CD4-positive, alpha-beta T cell (primary cell): ENCODE measurements at regions not wholly inside any gene's neighbourhood (a gene's known extent, or its start where the extent isn't known, plus 50 kb on each side); places are given as distances from the start of the nearest gene placed in this dataset.

Source experiments
- ATAC-seq: fragments of 200-7000 bp; cut with Tn5 transposase; one replicate; pipeline ENCODE4 v1.10.0; 2022; ENCODE audit warnings: mild to moderate bottlenecking; ENCODE audit not compliant: poor library complexity
- CTCF ChIA-PET: fragments of 350-600 bp; sonication (Branson Sonifier 250); formaldehyde crosslinking; loops from one replicate; lab custom pipeline; 2021; ENCODE audit warnings: antibody characterized with exemption, inconsistent platforms; lab: Charles Lee
- POLR2A ChIA-PET: fragments of 350-600 bp; sonication (Branson Sonifier 250); formaldehyde crosslinking; loops from one replicate; lab custom pipeline; 2021; ENCODE audit warnings: antibody characterized with exemption, inconsistent platforms; lab: Charles Lee
- DNase-seq, 14 experiments: peaks; one replicate each; pipeline ENCODE4 v3.0.0-alpha.2; 2013 to 2020; ENCODE audit warnings: mixed read lengths in 2 of 14
- H3K27ac ChIP-seq, 2 donors: one replicate each; pipeline versions ENCODE4 v1.5.1 to v1.7.0; 2013; ENCODE audit warnings: low read length in 2 of 2, low read depth in 1 of 2, mild to moderate bottlenecking in 1 of 2
- H3K27me3 ChIP-seq, 2 experiments: 1 replicate in 1 of 2; 2 replicates in 1 of 2; pipeline versions ENCODE4 v1.6.1 to v1.7.0; 2013; ENCODE audit warnings: low read length in 2 of 2, control low read depth in 1 of 2, mild to moderate bottlenecking in 1 of 2, moderate library complexity in 1 of 2; ENCODE audit not compliant: insufficient read depth in 2 of 2, control insufficient read depth in 1 of 2
- H3K36me3 ChIP-seq: one replicate; pipeline ENCODE4 v1.6.1; 2013; ENCODE audit warnings: low read length, control low read depth; ENCODE audit not compliant: insufficient read depth
- H3K4me1 ChIP-seq: one replicate; pipeline ENCODE4 v1.6.1; 2013; ENCODE audit warnings: low read length, control low read depth; ENCODE audit not compliant: insufficient read depth
- H3K4me3 ChIP-seq: one replicate; pipeline ENCODE4 v1.5.1; 2013; ENCODE audit warnings: mild to moderate bottlenecking, low read length, moderate library complexity
- H3K9me3 ChIP-seq, 2 experiments: 1 replicate in 1 of 2; 2 replicates in 1 of 2; pipeline versions ENCODE4 v1.6.1 to v1.7.0; 2013; ENCODE audit warnings: low read length in 2 of 2, mild to moderate bottlenecking in 2 of 2, control low read depth in 1 of 2, moderate library complexity in 1 of 2; ENCODE audit not compliant: control insufficient read depth in 1 of 2, insufficient read depth in 1 of 2
- H3K27ac Mint-ChIP-seq: one replicate; pipeline ENCODE4 v1.8.0; 2020; ENCODE audit warnings: mixed read lengths
- H3K27me3 Mint-ChIP-seq: one replicate; pipeline ENCODE4 v1.8.0; 2021; ENCODE audit warnings: mixed read lengths
- H3K36me3 Mint-ChIP-seq: one replicate; pipeline ENCODE4 v1.8.0; 2021; ENCODE audit warnings: low read depth, mixed read lengths
- H3K4me1 Mint-ChIP-seq: one replicate; pipeline ENCODE4 v1.8.0; 2021; ENCODE audit warnings: low read depth, mixed read lengths
- H3K4me3 Mint-ChIP-seq: one replicate; pipeline ENCODE4 v1.8.0; 2020; ENCODE audit warnings: mild to moderate bottlenecking, mixed read lengths
- H3K9me3 Mint-ChIP-seq: one replicate; pipeline ENCODE4 v1.8.0; 2020; ENCODE audit warnings: mixed read lengths
- CTCF ChIP-seq: fragments of 200-600 bp; IDR thresholded peaks from one replicate; pipeline ENCODE4 v1.8.0; 2022; ENCODE audit warnings: antibody characterized with exemption, mild to moderate bottlenecking
- intact Hi-C, 2 experiments: fragments of 100-400 bp; cut with DNase I in 1 of 2; cut with micrococcal nuclease in 1 of 2; formaldehyde crosslinking; loops; one replicate each; pipeline versions ENCODE4 v1.15.1 to v1.9.0; 2023 to 2025; cut with DNase I, micrococcal nuclease

- ChIA-PET POLR2A (no interaction called here), CTCF (no interaction called here)
- Mint-ChIP-seq H3K27me3 (no peaks in the 10 kb centered on the region), H3K9me3 (no peaks in the 10 kb centered on the region), H3K4me1 (no peaks in the 10 kb centered on the region), H3K4me3 (no peak overlapping the region), H3K36me3 (no peaks in the 10 kb centered on the region), H3K27ac (no peak overlapping the region)
- DNase-seq (no peak), ATAC-seq (no peak)
- intact Hi-C loops = no loop called here
- Histone ChIP-seq H3K36me3 (no peaks in the 10 kb centered on the region), H3K27me3 (no peaks in the 10 kb centered on the region), H3K4me3 (no peak overlapping the region), H3K4me1 (no peaks in the 10 kb centered on the region), H3K27ac (no peak overlapping the region), H3K9me3 (no peaks in the 10 kb centered on the region)
- no peak for TF ChIP-seq CTCF
Observed at GRCh38 chr2:42843131-42843530, 50.7 kb upstream of the HAAO start.

- Histone ChIP-seq H3K4me1 (no peaks in the 10 kb centered on the region), H3K27me3 (no peaks in the 10 kb centered on the region), H3K27ac (no peak overlapping the region), H3K4me3 (no peak overlapping the region), H3K9me3 (no peaks in the 10 kb centered on the region), H3K36me3 (no peaks in the 10 kb centered on the region)
- no peaks in the 10 kb centered on the region for H3K27me3 Mint-ChIP-seq
- H3K4me1 Mint-ChIP-seq = no peaks in the 10 kb centered on the region
- H3K4me3 Mint-ChIP-seq = no peak overlapping the region
- TF ChIP-seq CTCF = no peak
- ChIA-PET CTCF (no interaction called here), POLR2A (interaction anchor here (0.7 kb wide), 1 partner anchor 110 kb away, joined by 7 read pairs; no protein-coding TSS in a partner anchor)
- DNase-seq = no peak
- intact Hi-C loops = no loop called here
- no peaks in the 10 kb centered on the region for H3K9me3 Mint-ChIP-seq
- H3K36me3 Mint-ChIP-seq = no peaks in the 10 kb centered on the region
- no peak overlapping the region for H3K27ac Mint-ChIP-seq
- ATAC-seq = no peak
Observed at GRCh38 chr2:42842466-42842865, 50.1 kb upstream of the HAAO start.
